Heart left ventricle (tissue), 13 donors: ENCODE measurements at regions not wholly inside any gene's neighbourhood (a gene's known extent, or its start where the extent isn't known, plus 50 kb on each side); places are given as distances from the start of the nearest gene placed in this dataset.

Experiments used
- POLR2A ChIP-seq, 2 donors: fragments of 450-650 bp; IDR thresholded peaks; one replicate each; pipeline ENCODE4 v1.6.1; 2017; ENCODE audit warnings: antibody characterized with exemption in 2 of 2, mild to moderate bottlenecking in 2 of 2, moderate library complexity in 2 of 2
- TF ChIP-seq, protein P1 (sequence below), 12 donors: fragments of 200-600 bp; sonication (generic) in 4 of 12; IDR thresholded peaks; one replicate each; pipeline versions ENCODE4 v1.5.0 to v1.8.0; 2018 to 2022; ENCODE audit warnings: antibody characterized with exemption in 12 of 12, mild to moderate bottlenecking in 5 of 12
- donor health status: ischemic (EF 13 %, LVEDD 7.1; RV severe dilation, severe dysfunction).
- donor health status: DM: no; HTN: yes; CAD: no.
- donor health status: DM: no; HTN: no; CAD: no.
- donor health status: ischemic (EF 25% LVEDD 6.9; RV normal size, moderate dysfunction).
- donor health status: ischemic (EF 25% LVEDD 5.7; RV mildly dilated, moderate dysfunction).
- donor health status: ischemic (EF 35%, LVEDD 5.7; RV mildly dilated, moderate dysfunction).
- donor health status: nonischemic (EF 11% LVEDD 7.7; RV severe dilation, severe dysfunction).
- donor health status: DM: yes; HTN: yes; CAD: no.
- donor health status: PGD.
- donor health status: ischemic (EF 29% LVEDD 5.4; RV normal size, mild dysfunction).
- donor health status: nonischemic (EF 23%, LVEDD 6.1; RV moderate dilation, normal function).

- TF ChIP-seq, protein P1, sequence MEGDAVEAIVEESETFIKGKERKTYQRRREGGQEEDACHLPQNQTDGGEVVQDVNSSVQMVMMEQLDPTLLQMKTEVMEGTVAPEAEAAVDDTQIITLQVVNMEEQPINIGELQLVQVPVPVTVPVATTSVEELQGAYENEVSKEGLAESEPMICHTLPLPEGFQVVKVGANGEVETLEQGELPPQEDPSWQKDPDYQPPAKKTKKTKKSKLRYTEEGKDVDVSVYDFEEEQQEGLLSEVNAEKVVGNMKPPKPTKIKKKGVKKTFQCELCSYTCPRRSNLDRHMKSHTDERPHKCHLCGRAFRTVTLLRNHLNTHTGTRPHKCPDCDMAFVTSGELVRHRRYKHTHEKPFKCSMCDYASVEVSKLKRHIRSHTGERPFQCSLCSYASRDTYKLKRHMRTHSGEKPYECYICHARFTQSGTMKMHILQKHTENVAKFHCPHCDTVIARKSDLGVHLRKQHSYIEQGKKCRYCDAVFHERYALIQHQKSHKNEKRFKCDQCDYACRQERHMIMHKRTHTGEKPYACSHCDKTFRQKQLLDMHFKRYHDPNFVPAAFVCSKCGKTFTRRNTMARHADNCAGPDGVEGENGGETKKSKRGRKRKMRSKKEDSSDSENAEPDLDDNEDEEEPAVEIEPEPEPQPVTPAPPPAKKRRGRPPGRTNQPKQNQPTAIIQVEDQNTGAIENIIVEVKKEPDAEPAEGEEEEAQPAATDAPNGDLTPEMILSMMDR (IDR thresholded peaks at IDR 0.05): no peak
- TF ChIP-seq POLR2A (IDR thresholded peaks at IDR 0.05): no peak
These were observed 631.8 kb upstream of the SETBP1 start for GRCh38 chr18:44048846-44049245.
